ENCODE measurements at regions not wholly inside any gene's neighbourhood (a gene's known extent, or its start where the extent isn't known, plus 50 kb on each side); places are given as distances from the start of the nearest gene placed in this dataset.

- intact Hi-C loops (cut with DNase I), result loop anchor here in 1 of 2 donors (5.0 kb wide), 1 partner anchor 397 kb away; no protein-coding TSS in a partner anchor
- DNase-seq (ENCODE audit: low spot score), result no peak
These were observed 55.1 kb upstream of the ZNF281 start for GRCh38 chr1:200464784-200465400.

Data from posterior vena cava (tissue), 2 donors.